GM18873 (cell line): ENCODE measurements at regions not wholly inside any gene's neighbourhood (a gene's known extent, or its start where the extent isn't known, plus 50 kb on each side); places are given as distances from the start of the nearest gene placed in this dataset.

Experiments
- ATAC-seq: cut with Tn5 transposase; IDR thresholded peaks from one replicate; pipeline ENCODE4 v1.9.1; 2021; ENCODE audit warnings: mild to moderate bottlenecking, moderate library complexity, moderate number of reproducible peaks; ENCODE audit not compliant: unreplicated experiment, low FRiP score

- ATAC-seq = no peak
Measured at GRCh38 chr18:21162786-21163185, 51.2 kb upstream of the ROCK1 start.

GRCh38 chr18:21163647-21164547 lies 52.3 kb upstream of the ROCK1 start:
- no peak for ATAC-seq

- no peak for ATAC-seq
Measured at GRCh38 chr18:21164548-21165095, 53.0 kb upstream of the ROCK1 start.

GRCh38 chr18:21167641-21168377 lies 56.2 kb upstream of the ROCK1 start:
- no peak for ATAC-seq

GRCh38 chr18:21168880-21169279 lies 57.3 kb upstream of the ROCK1 start:
- no peak for ATAC-seq

- no peak for ATAC-seq
Measured at GRCh38 chr18:21177822-21178221, 64.2 kb upstream of the GREB1L start.

GRCh38 chr18:21179590-21180220 lies 62.3 kb upstream of the GREB1L start:
- ATAC-seq = peak; percentile 82

GRCh38 chr18:21180588-21180987 lies 61.4 kb upstream of the GREB1L start:
- no peak for ATAC-seq

- no peak for ATAC-seq
Measured at GRCh38 chr18:21181766-21182165, 60.3 kb upstream of the GREB1L start.

- no peak for ATAC-seq
Measured at GRCh38 chr18:21183670-21184069, 58.4 kb upstream of the GREB1L start.

- ATAC-seq = no peak
Measured at GRCh38 chr18:21184396-21184996, 57.5 kb upstream of the GREB1L start.

- ATAC-seq = no peak
Measured at GRCh38 chr18:21187886-21188285, 54.1 kb upstream of the GREB1L start.

GRCh38 chr18:21191596-21192307 lies 50.3 kb upstream of the GREB1L start:
- no peak for ATAC-seq
